ENCODE measurements at regions not wholly inside any gene's neighbourhood (a gene's known extent, or its start where the extent isn't known, plus 50 kb on each side); places are given as distances from the start of the nearest gene placed in this dataset.
"Not testable (repeated sequence)": the region's sequence is repeated elsewhere in the genome, so short reads cannot be mapped to it uniquely, and the experiment has no call there.

- not testable (repeated sequence) for DNase-seq (ENCODE audit: low read depth in 2 of 2)
Measured at GRCh38 chr11:135011313-135011712, 599.3 kb upstream of the B3GAT1 start.

DNA sequence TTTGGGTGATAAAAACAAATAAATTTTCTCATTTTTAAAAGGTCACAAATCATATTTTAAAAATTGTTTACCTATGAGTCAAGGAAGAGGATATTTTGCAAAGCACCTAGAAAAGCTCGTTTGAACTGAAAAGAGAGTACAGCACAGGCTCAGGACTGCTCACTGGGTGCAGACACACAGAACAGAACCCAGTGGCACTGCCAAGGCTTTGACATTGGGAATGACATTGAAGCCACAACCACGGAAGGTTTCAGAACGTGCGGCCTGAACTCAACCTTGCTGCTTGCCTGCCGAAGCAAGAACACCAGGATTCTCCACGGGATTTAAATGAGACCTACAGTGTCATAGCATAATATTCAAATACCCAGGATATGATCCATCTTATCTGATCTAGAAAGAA is 597.1 kb upstream of the B3GAT1 start:
- no peak for DNase-seq (ENCODE audit: low read depth in 2 of 2)

- DNase-seq (ENCODE audit: low read depth in 2 of 2), result no peak
Measured at GRCh38 chr11:135008412-135008811, 596.4 kb upstream of the B3GAT1 start.

- no peak for DNase-seq (ENCODE audit: low read depth in 2 of 2)
Measured at GRCh38 chr11:135008001-135008405, 596.0 kb upstream of the B3GAT1 start.

GRCh38 chr11:135006800-135007199 is 594.8 kb upstream of the B3GAT1 start:
- no peak for DNase-seq (ENCODE audit: low read depth in 2 of 2)

DNA sequence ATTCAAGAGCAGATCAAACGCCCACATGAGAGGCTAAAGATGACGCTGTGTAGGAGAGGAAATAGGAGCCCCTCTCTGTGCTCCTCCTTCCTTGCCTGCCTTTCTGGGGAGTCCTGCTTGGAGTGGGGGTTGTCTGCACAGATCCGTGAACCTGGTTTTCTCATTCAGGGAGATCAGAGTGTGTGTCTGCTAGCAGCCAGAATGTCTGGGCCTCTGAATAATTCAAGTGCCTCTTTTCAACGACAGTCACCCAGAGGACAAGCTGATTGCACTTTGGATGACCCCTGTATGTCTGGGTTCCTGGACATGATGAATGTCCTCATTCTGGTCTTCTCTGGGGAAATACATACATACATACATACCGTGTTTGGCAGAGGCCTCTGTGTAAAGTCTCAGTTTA is 592.5 kb upstream of the B3GAT1 start:
- DNase-seq (ENCODE audit: low read depth in 2 of 2), result no peak

GRCh38 chr11:135002236-135002635 is 590.2 kb upstream of the B3GAT1 start:
- no peak for DNase-seq (ENCODE audit: low read depth in 2 of 2)

- no peak for DNase-seq (ENCODE audit: low read depth in 2 of 2)
Measured at GRCh38 chr11:135001581-135001980, 589.5 kb upstream of the B3GAT1 start.

DNA sequence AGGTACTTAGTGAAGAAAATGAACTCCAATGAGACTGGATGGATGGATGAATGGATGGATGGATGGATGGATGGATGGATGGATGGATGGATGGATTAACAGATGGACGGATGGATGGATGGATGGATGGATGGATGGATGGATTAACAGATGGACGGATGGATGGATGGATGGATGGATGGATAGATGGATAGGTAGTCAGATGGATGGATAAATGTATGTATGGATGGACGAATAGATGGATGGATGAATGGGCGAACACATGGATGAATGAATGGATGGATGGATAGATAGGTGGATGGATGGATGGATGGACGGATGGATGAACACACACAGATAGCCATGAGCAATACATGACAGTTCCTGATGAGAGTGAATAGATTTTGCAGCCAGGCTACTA is 589.0 kb upstream of the B3GAT1 start:
- not testable (repeated sequence) for DNase-seq (ENCODE audit: low read depth in 2 of 2)

GRCh38 chr11:134999590-134999989 is 587.5 kb upstream of the B3GAT1 start:
- DNase-seq (ENCODE audit: low read depth in 2 of 2), result no peak

DNA sequence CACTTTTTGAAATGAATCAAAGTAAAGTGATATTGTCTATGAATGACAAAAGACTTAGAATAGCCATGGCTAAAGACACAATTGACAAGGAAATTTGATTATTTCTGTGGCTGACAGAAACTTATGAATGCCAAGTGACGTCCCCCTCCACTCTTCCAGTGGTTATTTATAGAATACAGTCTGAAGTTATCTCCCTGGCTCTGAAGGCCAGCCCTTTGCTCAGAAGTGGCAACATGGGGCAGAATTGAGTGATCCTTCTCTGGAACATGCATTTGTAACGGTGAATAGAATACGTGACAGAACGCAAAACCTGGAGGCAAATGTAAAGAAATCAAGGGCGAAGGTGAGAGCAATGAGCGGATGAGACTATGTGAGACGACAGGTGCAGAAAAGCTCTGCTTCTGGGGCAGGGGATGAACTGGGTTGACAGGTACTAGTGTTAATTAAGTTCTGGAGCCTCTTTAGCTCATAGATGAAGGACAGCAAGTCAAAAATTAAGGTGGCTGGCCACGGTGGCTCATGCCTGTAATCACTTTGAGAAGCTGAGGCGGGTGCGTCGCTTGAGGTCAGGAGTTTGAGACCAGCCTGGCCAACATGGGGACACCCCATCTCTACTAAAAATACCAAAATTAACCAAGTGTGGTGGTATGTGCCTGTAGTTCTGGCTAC is 585.7 kb upstream of the B3GAT1 start:
- DNase-seq (ENCODE audit: low read depth in 2 of 2), result no peak

- no peak for DNase-seq (ENCODE audit: low read depth in 2 of 2)
Measured at GRCh38 chr11:134995741-134996140, 583.7 kb upstream of the B3GAT1 start.

GRCh38 chr11:134994431-134994830 is 582.4 kb upstream of the B3GAT1 start:
- no peak for DNase-seq (ENCODE audit: low read depth in 2 of 2)

GRCh38 chr11:134993691-134994243 is 581.7 kb upstream of the B3GAT1 start:
- DNase-seq (ENCODE audit: low read depth in 2 of 2), result no peak

DNA sequence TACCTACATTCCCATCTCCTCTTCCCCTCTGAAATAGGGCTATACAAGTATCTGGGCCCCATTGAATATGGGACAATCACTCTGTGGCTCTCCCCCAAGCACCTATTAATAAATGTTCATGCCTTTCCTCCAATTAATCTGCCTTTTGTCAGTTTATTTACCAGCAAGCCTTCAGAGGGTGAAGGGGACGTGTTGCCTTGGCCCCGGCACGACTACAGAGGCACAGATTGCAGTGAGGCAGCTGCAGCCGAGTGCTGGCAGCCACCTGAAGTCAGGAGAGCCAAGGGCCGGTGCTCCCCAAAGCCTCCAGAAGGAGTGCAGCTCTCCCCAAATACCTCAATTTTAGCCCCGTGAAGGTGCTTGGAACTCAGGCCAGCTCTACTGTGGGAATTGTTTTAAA is 580.9 kb upstream of the B3GAT1 start:
- no peak for DNase-seq (ENCODE audit: low read depth in 2 of 2)

GRCh38 chr11:134988495-134988894 is 576.5 kb upstream of the B3GAT1 start:
- DNase-seq (ENCODE audit: low read depth in 2 of 2), result no peak

GRCh38 chr11:134987822-134988221 is 575.8 kb upstream of the B3GAT1 start:
- no peak for DNase-seq (ENCODE audit: low read depth in 2 of 2)

DNA sequence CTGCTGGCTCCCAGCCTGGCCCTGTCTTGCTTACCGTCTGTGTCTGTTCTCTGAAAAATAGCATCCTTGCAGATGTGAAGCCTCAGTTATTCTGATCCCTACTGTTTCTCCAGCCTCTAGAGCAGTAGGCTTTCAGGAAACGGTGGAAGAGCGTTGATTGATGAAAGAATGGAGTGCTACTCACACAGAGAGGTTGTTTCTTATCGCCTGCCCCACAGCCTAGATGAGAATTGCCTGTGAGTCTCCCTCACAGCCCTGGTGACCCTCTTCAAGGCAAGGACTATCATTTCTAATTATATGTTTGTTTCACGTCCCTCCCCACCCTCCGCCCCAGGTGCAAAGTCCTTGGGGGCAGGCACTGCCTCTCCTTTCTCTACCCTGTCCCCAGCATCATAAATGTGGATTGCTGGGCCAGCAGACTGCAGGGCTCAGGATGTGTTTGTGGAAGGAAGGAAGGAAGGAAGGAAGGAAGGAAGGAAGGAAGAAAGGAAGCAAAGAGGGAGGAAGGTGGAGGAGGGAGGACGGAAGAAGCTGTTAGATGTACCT is 575.3 kb upstream of the B3GAT1 start:
- no peak for DNase-seq (ENCODE audit: low read depth in 2 of 2)

- no peak for DNase-seq (ENCODE audit: low read depth in 2 of 2)
Measured at GRCh38 chr11:134984421-134984820, 572.4 kb upstream of the B3GAT1 start.

GRCh38 chr11:134982432-134982831 is 570.4 kb upstream of the B3GAT1 start:
- not testable (repeated sequence) for DNase-seq (ENCODE audit: low read depth in 2 of 2)

GRCh38 chr11:134981835-134982234 is 569.8 kb upstream of the B3GAT1 start:
- DNase-seq (ENCODE audit: low read depth in 2 of 2), result no peak

- no peak for DNase-seq (ENCODE audit: low read depth in 2 of 2)
Measured at GRCh38 chr11:134980819-134981710, 569.0 kb upstream of the B3GAT1 start.

DNA sequence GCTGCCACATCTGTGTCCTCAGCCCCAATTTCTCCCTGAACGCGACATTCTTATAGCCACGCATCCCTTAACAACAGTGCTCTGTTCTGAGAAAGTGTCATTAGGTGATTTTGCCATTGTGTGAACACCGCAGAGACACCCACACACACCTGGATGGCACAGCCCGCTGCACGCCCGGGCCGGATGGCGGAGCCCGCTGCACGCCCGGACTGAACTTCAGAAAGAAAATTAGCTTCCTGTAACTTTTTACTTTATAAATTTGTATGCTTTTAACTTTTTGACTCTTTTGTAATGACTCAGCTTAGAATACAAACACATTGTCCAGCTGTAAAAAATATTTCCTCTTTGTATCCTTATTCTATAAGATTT is 567.0 kb upstream of the B3GAT1 start:
- DNase-seq (ENCODE audit: low read depth in 2 of 2), result not testable (repeated sequence)

Measured in fibroblast of skin of left quadriceps (primary cell).